Sigmoid colon (tissue), 6 donors: ENCODE measurements at regions not wholly inside any gene's neighbourhood (a gene's known extent, or its start where the extent isn't known, plus 50 kb on each side); places are given as distances from the start of the nearest gene placed in this dataset.
"Not testable (repeated sequence)": the region's sequence is repeated elsewhere in the genome, so short reads cannot be mapped to it uniquely, and the experiment has no call there.

Experiments
- DNase-seq: peaks from one replicate; pipeline ENCODE4 v3.0.0-alpha.2; 2019
- H3K27ac ChIP-seq, 4 donors: fragments of 200-600 bp; sonication (generic); one replicate each; pipeline ENCODE4 v1.5.1; 2016 to 2019; ENCODE audit warnings: mild to moderate bottlenecking in 1 of 4
- H3K27me3 ChIP-seq, 3 donors: fragments of 200-600 bp; sonication (generic); one replicate each; pipeline ENCODE4 v1.5.1; 2019; ENCODE audit warnings: mild to moderate bottlenecking in 1 of 3
- H3K36me3 ChIP-seq, 4 donors: fragments of 200-600 bp; sonication (generic); one replicate each; pipeline ENCODE4 v1.5.1; 2016 to 2019
- H3K4me1 ChIP-seq, 4 donors: fragments of 200-600 bp; sonication (generic); one replicate each; pipeline ENCODE4 v1.5.1; 2017 to 2019
- H3K4me3 ChIP-seq, 4 donors: fragments of 200-600 bp; sonication (generic); one replicate each; pipeline ENCODE4 v1.5.1; 2017 to 2019; ENCODE audit warnings: mild to moderate bottlenecking in 2 of 4, moderate library complexity in 1 of 4
- H3K9me3 ChIP-seq, 4 donors: fragments of 200-600 bp in 3 of 4; sonication (generic) in 3 of 4; one replicate each; pipeline versions ENCODE4 v1.5.1 to v1.6.1; 2013 to 2019
- EP300 ChIP-seq, 4 donors: sonication (generic); formaldehyde crosslinking; IDR thresholded peaks; one replicate each; pipeline ENCODE4 v1.6.1; 2017; ENCODE audit warnings: antibody characterized with exemption in 4 of 4
- POLR2A ChIP-seq, 2 donors: fragments of 450-650 bp; IDR thresholded peaks; one replicate each; pipeline ENCODE4 v1.6.1; 2016; ENCODE audit warnings: antibody characterized with exemption in 2 of 2, mild to moderate bottlenecking in 2 of 2, moderate library complexity in 2 of 2
- POLR2AphosphoS5 ChIP-seq, 4 donors: sonication (generic); formaldehyde crosslinking; IDR thresholded peaks; one replicate each; pipeline ENCODE4 v1.6.1; 2017; ENCODE audit warnings: antibody characterized with exemption in 4 of 4
- WGBS, 2 donors: extraction: QIAGEN DNeasy Blood & Tissue Kit; methylation state at CpG; one replicate each; pipeline ENCODE4 v1.1.7; 2013; 5-methylcytosine and 5-hydroxymethylcytosine counted together
- intact Hi-C: fragments of 100-400 bp; cut with DNase I; formaldehyde crosslinking; loops from one replicate; pipeline ENCODE4 v1.15.1; 2023
- TF ChIP-seq, protein P1 (sequence below), 4 experiments: fragments of 450-650 bp in 3 of 4; fragments of 200-600 bp in 1 of 4; IDR thresholded peaks; one replicate each; pipeline ENCODE4 v1.5.1; 2016 to 2019; ENCODE audit warnings: antibody characterized with exemption in 4 of 4, mild to moderate bottlenecking in 3 of 4, moderate library complexity in 2 of 4
- donor health status: healthy with polysubstance abuse.
- donor health status: healthy.

DNA sequence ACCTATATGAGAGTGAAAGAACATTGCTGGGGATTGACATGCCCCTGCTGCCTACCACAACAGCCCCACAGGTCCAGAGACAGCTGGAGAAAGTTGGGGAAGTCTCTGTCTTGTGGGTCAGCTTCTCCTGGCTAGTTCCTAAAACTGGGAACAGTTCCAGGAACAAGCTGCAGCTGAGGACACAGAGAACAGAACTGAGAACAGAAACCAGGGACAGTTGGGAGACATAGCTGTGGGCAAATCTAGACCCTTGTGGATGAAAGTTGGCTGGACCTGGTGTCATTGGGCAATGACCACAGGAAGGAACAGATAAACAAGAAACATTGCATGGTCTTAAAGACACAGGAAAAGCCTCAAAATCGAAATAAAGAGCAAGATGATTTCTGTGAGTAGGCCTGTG, 58.3 kb upstream of the MOCS2 start:
- peak; percentile 78 for DNase-seq

DNA sequence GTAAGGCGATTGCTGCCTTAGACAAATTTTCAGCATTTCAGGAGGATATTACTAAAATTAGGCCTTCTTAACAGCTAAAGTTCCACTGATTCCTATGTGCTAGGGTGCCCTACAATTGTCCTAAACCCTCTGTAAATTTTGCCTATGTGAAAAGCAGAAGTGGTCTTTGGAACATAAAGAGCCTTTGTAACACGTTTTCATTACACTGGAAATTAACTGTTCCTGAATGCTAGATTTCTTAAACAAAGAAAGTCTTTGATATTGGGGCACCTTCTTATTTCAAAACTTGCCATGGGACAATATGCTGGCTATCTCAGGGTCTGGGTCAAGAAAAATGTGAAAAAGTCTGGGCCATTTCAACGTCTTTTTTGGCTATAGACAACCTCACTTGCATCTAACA, 60.4 kb upstream of the MOCS2 start:
- intact Hi-C loops: loop anchor here (5.0 kb wide), 1 partner anchor 1057 kb away; no protein-coding TSS in a partner anchor
- no peak overlapping the region for H3K4me3 ChIP-seq
- peaks cover 0 to 25% (median 20%) of the 10 kb centered on the region in 4 donors for H3K4me1 ChIP-seq
- no peaks in the 10 kb centered on the region for H3K27me3 ChIP-seq
- DNase-seq: no peak
- no peaks in the 10 kb centered on the region for H3K9me3 ChIP-seq
- H3K27ac ChIP-seq: no peak overlapping the region
- WGBS, 2 donors: 65 to 71% methylated on average over 3 of the region's 3 CpGs
- no peaks in the 10 kb centered on the region for H3K36me3 ChIP-seq
- TF ChIP-seq EP300 (IDR thresholded peaks at IDR 0.05) (no peak), POLR2AphosphoS5 (IDR thresholded peaks at IDR 0.05) (no peak), POLR2A (IDR thresholded peaks at IDR 0.05) (no peak)
- TF ChIP-seq, protein P1, sequence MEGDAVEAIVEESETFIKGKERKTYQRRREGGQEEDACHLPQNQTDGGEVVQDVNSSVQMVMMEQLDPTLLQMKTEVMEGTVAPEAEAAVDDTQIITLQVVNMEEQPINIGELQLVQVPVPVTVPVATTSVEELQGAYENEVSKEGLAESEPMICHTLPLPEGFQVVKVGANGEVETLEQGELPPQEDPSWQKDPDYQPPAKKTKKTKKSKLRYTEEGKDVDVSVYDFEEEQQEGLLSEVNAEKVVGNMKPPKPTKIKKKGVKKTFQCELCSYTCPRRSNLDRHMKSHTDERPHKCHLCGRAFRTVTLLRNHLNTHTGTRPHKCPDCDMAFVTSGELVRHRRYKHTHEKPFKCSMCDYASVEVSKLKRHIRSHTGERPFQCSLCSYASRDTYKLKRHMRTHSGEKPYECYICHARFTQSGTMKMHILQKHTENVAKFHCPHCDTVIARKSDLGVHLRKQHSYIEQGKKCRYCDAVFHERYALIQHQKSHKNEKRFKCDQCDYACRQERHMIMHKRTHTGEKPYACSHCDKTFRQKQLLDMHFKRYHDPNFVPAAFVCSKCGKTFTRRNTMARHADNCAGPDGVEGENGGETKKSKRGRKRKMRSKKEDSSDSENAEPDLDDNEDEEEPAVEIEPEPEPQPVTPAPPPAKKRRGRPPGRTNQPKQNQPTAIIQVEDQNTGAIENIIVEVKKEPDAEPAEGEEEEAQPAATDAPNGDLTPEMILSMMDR (IDR thresholded peaks at IDR 0.05): no peak

More for the DNA sequence above, 58.3 kb upstream of the MOCS2 start:
- H3K27ac ChIP-seq: peak overlapping the region; percentile 9 to 45 (median 24)
- no peaks in the 10 kb centered on the region for H3K9me3 ChIP-seq
- 63 to 66% methylated on average over 1 of the region's 1 CpG for WGBS, 2 donors
- intact Hi-C loops: no loop called here
- peaks cover 0 to 25% (median 20%) of the 10 kb centered on the region in 4 donors for H3K4me1 ChIP-seq
- no peak overlapping the region for H3K4me3 ChIP-seq
- no peak for TF ChIP-seq POLR2A (IDR thresholded peaks at IDR 0.05)
- TF ChIP-seq, protein P1 (IDR thresholded peaks at IDR 0.05): no peak
- TF ChIP-seq EP300 (IDR thresholded peaks at IDR 0.05): no peak
- peak in 3 of 4 donors; percentile 45 to 67 (median 56) for TF ChIP-seq POLR2AphosphoS5 (IDR thresholded peaks at IDR 0.05)
- H3K36me3 ChIP-seq: no peaks in the 10 kb centered on the region
- H3K27me3 ChIP-seq: no peaks in the 10 kb centered on the region

DNA sequence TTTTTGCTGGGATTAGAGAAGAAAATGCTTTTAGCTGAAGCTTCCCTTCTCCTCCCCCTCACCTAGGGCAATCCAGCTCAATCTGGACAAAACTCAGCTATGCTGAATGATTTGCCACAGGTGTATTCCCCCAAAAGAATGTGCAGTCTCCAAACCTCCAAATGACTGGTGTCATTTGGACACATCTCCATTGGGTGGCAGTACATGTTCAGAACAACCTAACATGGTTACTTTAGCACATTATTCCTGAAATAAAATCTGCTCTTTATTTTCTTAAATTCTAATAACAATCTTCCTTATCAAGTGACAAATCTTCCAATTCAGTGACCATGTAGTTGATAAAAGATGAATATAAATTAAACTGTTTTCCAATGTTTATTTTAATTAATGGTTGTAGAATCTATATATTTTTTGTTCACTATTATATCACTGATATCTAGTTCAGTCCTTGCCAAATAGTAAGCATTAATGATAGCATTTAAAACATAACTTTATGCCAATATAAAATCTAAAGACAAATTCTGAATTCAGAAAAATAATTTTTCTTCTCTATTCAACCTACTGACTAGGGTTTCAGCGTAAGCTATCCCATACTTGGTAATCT, 61.3 kb upstream of the MOCS2 start:
- no peak for DNase-seq
- Histone ChIP-seq H3K4me1 (peaks cover 0 to 25% (median 20%) of the 10 kb centered on the region in 4 donors), H3K9me3 (no peaks in the 10 kb centered on the region), H3K27me3 (no peaks in the 10 kb centered on the region), H3K4me3 (no peak overlapping the region), H3K36me3 (no peaks in the 10 kb centered on the region), H3K27ac (no peak overlapping the region)
- TF ChIP-seq, protein P1 (IDR thresholded peaks at IDR 0.05): peak; percentile 19 to 46 (median 32)
- TF ChIP-seq POLR2AphosphoS5 (IDR thresholded peaks at IDR 0.05): no peak
- 96 to 98% methylated on average over 1 of the region's 1 CpG for WGBS, 2 donors
- intact Hi-C loops: loop anchor here (5.0 kb wide), 1 partner anchor 1056 kb away; no protein-coding TSS in a partner anchor

DNA sequence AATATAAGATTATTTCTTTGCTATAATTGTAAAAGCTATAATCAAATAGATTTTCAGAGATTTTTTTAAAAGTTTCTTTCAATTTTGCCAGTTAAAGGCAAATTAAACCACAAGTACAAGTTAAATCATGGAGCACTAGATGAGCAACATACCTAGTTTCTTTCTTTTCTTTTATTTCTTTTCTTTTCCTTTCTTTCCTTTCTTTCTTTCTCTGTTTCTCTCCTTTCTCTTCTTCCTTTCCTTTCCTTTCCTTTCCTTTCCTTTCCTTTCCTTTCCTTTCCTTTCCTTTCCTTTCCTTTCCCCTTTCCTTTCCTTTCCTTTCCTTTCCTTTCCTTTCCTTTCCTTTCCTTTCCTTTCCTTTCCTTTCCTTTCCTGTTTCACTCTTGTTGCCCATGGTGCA, 62.5 kb upstream of the MOCS2 start:
- DNase-seq, H3K36me3 ChIP-seq, H3K4me3 ChIP-seq, H3K27ac ChIP-seq, H3K9me3 ChIP-seq, H3K27me3 ChIP-seq: not testable (repeated sequence)
- intact Hi-C loops: loop anchor here (5.0 kb wide), 1 partner anchor 1055 kb away; no protein-coding TSS in a partner anchor
- H3K4me1 ChIP-seq: peaks cover 0 to 20% (median 13%) of the 10 kb centered on the region in 4 donors

DNA sequence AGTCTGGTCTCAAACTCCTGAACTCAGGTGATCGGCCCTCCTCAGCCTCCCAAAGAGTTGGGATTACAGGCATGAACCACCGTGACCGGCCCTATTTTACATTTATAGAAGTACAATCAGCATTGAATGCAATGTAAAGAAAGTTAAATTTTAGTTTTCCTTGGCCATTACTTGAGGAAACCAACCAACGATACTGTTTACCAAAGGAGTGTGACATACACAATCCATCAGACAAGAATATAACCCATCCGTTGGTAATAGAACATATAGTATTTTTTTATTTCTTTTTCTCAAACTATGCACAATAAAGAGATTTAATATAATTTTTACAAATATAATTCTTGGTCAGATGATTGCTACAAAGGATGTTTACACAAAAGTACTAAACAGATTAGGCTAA, 63.1 kb upstream of the MOCS2 start:
- intact Hi-C loops: loop anchor here (5.0 kb wide), 1 partner anchor 1055 kb away; no protein-coding TSS in a partner anchor
- TF ChIP-seq POLR2AphosphoS5 (IDR thresholded peaks at IDR 0.05) (no peak), EP300 (IDR thresholded peaks at IDR 0.05) (no peak), POLR2A (IDR thresholded peaks at IDR 0.05) (no peak)
- TF ChIP-seq, protein P1 (IDR thresholded peaks at IDR 0.05): no peak

More for the DNA sequence above, 63.1 kb upstream of the MOCS2 start:
- Histone ChIP-seq H3K27me3 (no peaks in the 10 kb centered on the region), H3K9me3 (no peaks in the 10 kb centered on the region), H3K4me1 (peaks cover 0 to 15% (median 10%) of the 10 kb centered on the region in 4 donors), H3K4me3 (no peak overlapping the region), H3K27ac (no peak overlapping the region), H3K36me3 (no peaks in the 10 kb centered on the region)
- 21 to 66% methylated on average over 5 of the region's 5 CpGs for WGBS, 2 donors
- DNase-seq: no peak
